T-helper 17 cell (primary cell): ENCODE measurements at regions not wholly inside any gene's neighbourhood (a gene's known extent, or its start where the extent isn't known, plus 50 kb on each side); places are given as distances from the start of the nearest gene placed in this dataset.

Experiments used
- ATAC-seq: fragments of 150-1000 bp; cut with Tn5 transposase; 2 replicates; pipeline ENCODE4 v1.10.0; 2021; ENCODE audit warnings: mild to moderate bottlenecking, moderate library complexity
- DNase-seq, 3 donors: peaks; one replicate each; pipeline versions ENCODE4 v3.0.0 to v3.0.0-alpha.2; 2020 to 2021
- H3K9me3 ChIP-seq: one replicate; pipeline ENCODE4 v1.7.0; 2013; ENCODE audit warnings: low read length, mild to moderate bottlenecking; ENCODE audit not compliant: control insufficient read depth, poor library complexity, severe bottlenecking
- H3K27ac Mint-ChIP-seq: one replicate; pipeline ENCODE4 v1.8.0; 2022; ENCODE audit warnings: mild to moderate bottlenecking, moderate library complexity, mixed read lengths
- H3K27me3 Mint-ChIP-seq: one replicate; pipeline ENCODE4 v1.8.0; 2022; ENCODE audit warnings: mixed read lengths
- H3K36me3 Mint-ChIP-seq: one replicate; pipeline ENCODE4 v1.8.0; 2022; ENCODE audit warnings: low read depth, mixed read lengths
- H3K4me1 Mint-ChIP-seq: one replicate; pipeline ENCODE4 v1.8.0; 2022; ENCODE audit warnings: mild to moderate bottlenecking, mixed read lengths
- H3K4me3 Mint-ChIP-seq: one replicate; pipeline ENCODE4 v1.8.0; 2022; ENCODE audit warnings: mild to moderate bottlenecking, moderate library complexity, mixed read lengths

GRCh38 chr7:98702021-98702420 lies 84.9 kb downstream of the NPTX2 start:
- Mint-ChIP-seq H3K4me1 (no peaks in the 10 kb centered on the region), H3K27me3 (peaks cover 8% of the 10 kb centered on the region), H3K36me3 (no peaks in the 10 kb centered on the region), H3K4me3 (no peak overlapping the region), H3K27ac (no peak overlapping the region)
- DNase-seq (no peak), ATAC-seq (no peak)
- H3K9me3 ChIP-seq: no peaks in the 10 kb centered on the region

GRCh38 chr7:98703916-98704315 lies 86.8 kb downstream of the NPTX2 start:
- Mint-ChIP-seq H3K4me1 (no peaks in the 10 kb centered on the region), H3K27me3 (peaks cover 8% of the 10 kb centered on the region), H3K4me3 (no peak overlapping the region), H3K27ac (no peak overlapping the region), H3K36me3 (no peaks in the 10 kb centered on the region)
- DNase-seq (no peak), ATAC-seq (no peak)
- H3K9me3 ChIP-seq: no peaks in the 10 kb centered on the region

GRCh38 chr7:98705626-98706025 lies 88.5 kb downstream of the NPTX2 start:
- no peaks in the 10 kb centered on the region for H3K9me3 ChIP-seq
- no peaks in the 10 kb centered on the region for H3K4me1 Mint-ChIP-seq
- no peak overlapping the region for H3K4me3 Mint-ChIP-seq
- H3K36me3 Mint-ChIP-seq: no peaks in the 10 kb centered on the region
- ATAC-seq (no peak), DNase-seq (no peak)
- peaks cover 8% of the 10 kb centered on the region for H3K27me3 Mint-ChIP-seq
- no peak overlapping the region for H3K27ac Mint-ChIP-seq

- no peak overlapping the region for H3K4me3 Mint-ChIP-seq
Observed at GRCh38 chr7:98707076-98707475, 90.0 kb downstream of the NPTX2 start.

GRCh38 chr7:98711945-98712344 lies 94.9 kb downstream of the NPTX2 start:
- Mint-ChIP-seq H3K27ac (no peak overlapping the region), H3K4me3 (no peak overlapping the region), H3K27me3 (peaks cover 15% of the 10 kb centered on the region), H3K4me1 (no peaks in the 10 kb centered on the region), H3K36me3 (no peaks in the 10 kb centered on the region)
- H3K9me3 ChIP-seq: no peaks in the 10 kb centered on the region
- no peak for DNase-seq
- ATAC-seq: no peak

More at GRCh38 chr7:98707076-98707475, 90.0 kb downstream of the NPTX2 start:
- no peaks in the 10 kb centered on the region for H3K36me3 Mint-ChIP-seq
- H3K27me3 Mint-ChIP-seq: peaks cover 12% of the 10 kb centered on the region
- no peaks in the 10 kb centered on the region for H3K4me1 Mint-ChIP-seq
- DNase-seq (no peak), ATAC-seq (no peak)
- no peaks in the 10 kb centered on the region for H3K9me3 ChIP-seq
- no peak overlapping the region for H3K27ac Mint-ChIP-seq

GRCh38 chr7:98713165-98713810 lies 96.2 kb downstream of the NPTX2 start:
- H3K36me3 Mint-ChIP-seq: no peaks in the 10 kb centered on the region
- ATAC-seq: no peak

GRCh38 chr7:98719396-98719795 lies 102.3 kb downstream of the NPTX2 start:
- Mint-ChIP-seq H3K27ac (no peak overlapping the region), H3K4me3 (no peak overlapping the region), H3K27me3 (peaks cover 22% of the 10 kb centered on the region), H3K4me1 (no peaks in the 10 kb centered on the region), H3K36me3 (no peaks in the 10 kb centered on the region)
- H3K9me3 ChIP-seq: no peaks in the 10 kb centered on the region
- ATAC-seq (no peak), DNase-seq (no peak)

More at GRCh38 chr7:98713165-98713810, 96.2 kb downstream of the NPTX2 start:
- H3K4me1 Mint-ChIP-seq: no peaks in the 10 kb centered on the region
- H3K27me3 Mint-ChIP-seq: peaks cover 15% of the 10 kb centered on the region
- DNase-seq: no peak
- no peak overlapping the region for H3K27ac Mint-ChIP-seq
- no peak overlapping the region for H3K4me3 Mint-ChIP-seq
- no peaks in the 10 kb centered on the region for H3K9me3 ChIP-seq

GRCh38 chr7:98722402-98722801 lies 105.3 kb downstream of the NPTX2 start:
- Mint-ChIP-seq H3K27ac (no peak overlapping the region), H3K4me1 (peaks cover 2% of the 10 kb centered on the region), H3K36me3 (no peaks in the 10 kb centered on the region), H3K27me3 (peaks cover 41% of the 10 kb centered on the region), H3K4me3 (no peak overlapping the region)
- ATAC-seq: no peak
- no peak for DNase-seq
- no peaks in the 10 kb centered on the region for H3K9me3 ChIP-seq

- no peak overlapping the region for H3K27ac Mint-ChIP-seq
- ATAC-seq (no peak), DNase-seq (no peak)
- H3K4me3 Mint-ChIP-seq: no peak overlapping the region
- H3K27me3 Mint-ChIP-seq: peaks cover 35% of the 10 kb centered on the region
- no peaks in the 10 kb centered on the region for H3K36me3 Mint-ChIP-seq
- no peaks in the 10 kb centered on the region for H3K9me3 ChIP-seq
- H3K4me1 Mint-ChIP-seq: peaks cover 5% of the 10 kb centered on the region
Observed at GRCh38 chr7:98724591-98724990, 107.5 kb downstream of the NPTX2 start.

GRCh38 chr7:98727146-98727709 lies 110.1 kb downstream of the NPTX2 start:
- no peaks in the 10 kb centered on the region for H3K9me3 ChIP-seq
- Mint-ChIP-seq H3K4me3 (no peak overlapping the region), H3K27ac (no peak overlapping the region), H3K4me1 (peaks cover 8% of the 10 kb centered on the region), H3K27me3 (peaks cover 35% of the 10 kb centered on the region), H3K36me3 (peaks cover 2% of the 10 kb centered on the region)
- DNase-seq (no peak), ATAC-seq (no peak)

- H3K9me3 ChIP-seq: no peaks in the 10 kb centered on the region
- Mint-ChIP-seq H3K4me3 (no peak overlapping the region), H3K27ac (no peak overlapping the region), H3K36me3 (peaks cover 2% of the 10 kb centered on the region), H3K27me3 (peaks cover 34% of the 10 kb centered on the region), H3K4me1 (peaks cover 8% of the 10 kb centered on the region)
- no peak for ATAC-seq
- DNase-seq: no peak
Observed at GRCh38 chr7:98728555-98728954, 111.5 kb downstream of the NPTX2 start.

GRCh38 chr7:98729121-98729520 lies 112.0 kb downstream of the NPTX2 start:
- Mint-ChIP-seq H3K4me1 (peaks cover 8% of the 10 kb centered on the region), H3K27ac (no peak overlapping the region), H3K27me3 (peaks cover 34% of the 10 kb centered on the region), H3K36me3 (peaks cover 2% of the 10 kb centered on the region), H3K4me3 (no peak overlapping the region)
- no peaks in the 10 kb centered on the region for H3K9me3 ChIP-seq
- DNase-seq: no peak
- no peak for ATAC-seq

GRCh38 chr7:98730326-98730725 lies 113.2 kb downstream of the NPTX2 start:
- Mint-ChIP-seq H3K4me1 (peaks cover 8% of the 10 kb centered on the region), H3K27me3 (peaks cover 30% of the 10 kb centered on the region), H3K36me3 (peaks cover 2% of the 10 kb centered on the region), H3K27ac (no peak overlapping the region), H3K4me3 (no peak overlapping the region)
- ATAC-seq: no peak
- DNase-seq: no peak
- no peaks in the 10 kb centered on the region for H3K9me3 ChIP-seq

GRCh38 chr7:98731651-98732050 lies 114.6 kb downstream of the NPTX2 start:
- H3K4me3 Mint-ChIP-seq: no peak overlapping the region
- peaks cover 8% of the 10 kb centered on the region for H3K4me1 Mint-ChIP-seq
- no peak overlapping the region for H3K27ac Mint-ChIP-seq
- H3K9me3 ChIP-seq: no peaks in the 10 kb centered on the region
- ATAC-seq (no peak), DNase-seq (no peak)
- H3K27me3 Mint-ChIP-seq: peaks cover 22% of the 10 kb centered on the region
- peaks cover 2% of the 10 kb centered on the region for H3K36me3 Mint-ChIP-seq
